K562 (cell line): ENCODE measurements at regions not wholly inside any gene's neighbourhood (a gene's known extent, or its start where the extent isn't known, plus 50 kb on each side); places are given as distances from the start of the nearest gene placed in this dataset.

Experiments used
- ATAC-seq: fragments of 200-7000 bp; cut with Tn5 transposase; 3 replicates; pipeline ENCODE4 v1.9.1; 2020; ENCODE audit warnings: moderate library complexity
- BruUV-seq: library from RNA; stranded (reverse); fragments of 400-500 nt; replicated peaks from 2 replicates; lab custom pipeline; 2021; lab: Mats Ljungman, UMichigan
- CTCF ChIA-PET: fragments of 300-600 bp; formaldehyde crosslinking; extraction: SDS; loops from one replicate; lab custom pipeline; 2021; ENCODE audit warnings: low intra/inter-chr PET ratio; lab: Yijun Ruan, JAX
- POLR2A ChIA-PET: fragments of 300-600, 350-650 bp; sonication (Branson Sonifier 250); formaldehyde crosslinking; extraction: SDS; loops from one replicate; lab custom pipeline; 2021; ENCODE audit warnings: antibody characterized with exemption, inconsistent platforms; lab: Yijun Ruan, JAX
- DNase-seq, 4 experiments: peaks; one replicate each; pipeline versions ENCODE4 v3.0.0 to v3.0.0-alpha.2; 2011 to 2018; ENCODE audit warnings: low spot score in 3 of 4, mixed read lengths in 3 of 4; ENCODE audit errors: extremely low read depth in 1 of 4
- FAIRE-seq: peaks from 2 replicates; lab custom pipeline; 2011; peaks lifted over from hg19 to GRCh38; lab: Jason Lieb, UNC
- H2AFZ ChIP-seq: 2 replicates; pipeline ENCODE4 v1.6.0; 2011; ENCODE audit warnings: low read depth, low read length, control low read depth, inconsistent platforms
- H3K27ac ChIP-seq: fragments of 200-600 bp; 3 replicates; pipeline ENCODE4 v1.8.0; 2011; ENCODE audit warnings: low read depth, mild to moderate bottlenecking, control low read depth, inconsistent platforms, low read length, moderate library complexity, mixed read lengths; ENCODE audit errors: extremely low read depth
- H3K27me3 ChIP-seq, 2 experiments: fragments of 300-600 bp in 1 of 2; 2 replicates in 1 of 2; 3 replicates in 1 of 2; pipeline versions ENCODE4 v1.6.0 to v1.8.0; 2011; ENCODE audit warnings: inconsistent platforms in 2 of 2, low read length in 2 of 2, mild to moderate bottlenecking in 1 of 2, mixed read lengths in 1 of 2, moderate library complexity in 1 of 2; ENCODE audit not compliant: control insufficient read depth in 2 of 2, insufficient read depth in 2 of 2
- H3K36me3 ChIP-seq: fragments of 300-600 bp; 3 replicates; pipeline ENCODE4 v1.8.0; 2011; ENCODE audit warnings: mild to moderate bottlenecking, low read length, inconsistent platforms; ENCODE audit not compliant: control insufficient read depth, insufficient read depth
- H3K4me1 ChIP-seq, 2 experiments: fragments of 200-600 bp in 1 of 2; replicated peaks in 1 of 2; 2 replicates in 1 of 2; 3 replicates in 1 of 2; pipeline versions ENCODE4 v1.5.1 to v1.8.0; 2011; ENCODE audit warnings: inconsistent platforms in 2 of 2, low read length in 2 of 2, mild to moderate bottlenecking in 1 of 2, mixed read lengths in 1 of 2, moderate library complexity in 1 of 2; ENCODE audit not compliant: control insufficient read depth in 2 of 2, insufficient read depth in 2 of 2
- H3K4me2 ChIP-seq: 2 replicates; pipeline ENCODE4 v1.6.1; 2011; ENCODE audit warnings: low read length, control low read depth, inconsistent platforms, mixed read lengths; ENCODE audit not compliant: insufficient read depth
- H3K4me3 ChIP-seq: fragments of 200-600 bp; sonication (generic), shearing (Covaris generic); 2 replicates; pipeline ENCODE4 v1.5.1; 2016; ENCODE audit warnings: control low read depth, inconsistent platforms
- H3K79me2 ChIP-seq: fragments of 200-600 bp; 3 replicates; pipeline ENCODE4 v1.8.0; 2011; ENCODE audit warnings: low read length, inconsistent platforms; ENCODE audit not compliant: control insufficient read depth, insufficient read depth
- H3K9ac ChIP-seq, 2 experiments: 2 replicates each; pipeline versions ENCODE4 v1.6.0 to v1.6.1; 2011; ENCODE audit warnings: low read depth in 2 of 2, low read length in 2 of 2, control low read depth in 1 of 2, inconsistent platforms in 1 of 2, mild to moderate bottlenecking in 1 of 2, mixed read lengths in 1 of 2; ENCODE audit not compliant: insufficient read depth in 1 of 2
- H3K9me1 ChIP-seq: one replicate; pipeline ENCODE4 v1.6.0; 2011; ENCODE audit warnings: inconsistent platforms, mild to moderate bottlenecking, low read length, moderate library complexity; ENCODE audit not compliant: control insufficient read depth, insufficient read depth
- H3K9me3 ChIP-seq: replicated peaks from 2 replicates; pipeline ENCODE4 v1.5.1; 2011; ENCODE audit warnings: low read depth, low read length, inconsistent platforms; ENCODE audit not compliant: control insufficient read depth, insufficient read depth
- H4K20me1 ChIP-seq: replicated peaks from 2 replicates; pipeline ENCODE4 v1.6.1; 2011; ENCODE audit warnings: low read length, inconsistent platforms, mixed read lengths; ENCODE audit not compliant: control insufficient read depth, insufficient read depth
- POLR2B ChIP-seq: fragments of 450-650 bp; IDR thresholded peaks from 2 replicates; pipeline ENCODE4 v1.6.1; 2018; ENCODE audit warnings: low read depth; ENCODE audit not compliant: partially characterized antibody
- SP2 ChIP-seq: IDR thresholded peaks from 2 replicates; pipeline ENCODE4 v1.6.1; 2011; ENCODE audit warnings: mild to moderate bottlenecking, low read depth, low read length, moderate library complexity; ENCODE audit not compliant: poor library complexity, severe bottlenecking; ENCODE audit errors: extremely low read depth
- TEAD2 ChIP-seq: fragments of 450-650 bp; IDR thresholded peaks from 2 replicates; pipeline ENCODE4 v1.6.1; 2016; ENCODE audit warnings: missing genetic modification characterization, control low read depth, missing compliant biosample characterization
- ZNF23 ChIP-seq: fragments of 250-450 bp; sonication (Bioruptor Pico); IDR thresholded peaks from 2 replicates; pipeline ENCODE4 v1.4.0; 2020; ENCODE audit warnings: mild to moderate bottlenecking
- WGBS: fragments of 100-300 bp; shearing (Covaris generic); methylation state at CpG from one replicate; pipeline ENCODE4 v1.1.6; 2016; ENCODE audit warnings: low coverage, mixed read lengths; ENCODE audit not compliant: insufficient coverage; ENCODE audit errors: missing lambda C conversion rate; 5-methylcytosine and 5-hydroxymethylcytosine counted together
- in situ Hi-C: fragments of 300-500 bp; cut with MboI; formaldehyde crosslinking; loops from 4 replicates; pipeline ENCODE4 v1.15.0; 2018; ENCODE audit warnings: inconsistent platforms, mixed read lengths
- intact Hi-C: fragments of 100-400 bp; cut with micrococcal nuclease; formaldehyde crosslinking; loops from 2 replicates; pipeline ENCODE4 v1.14.2; 2022
- TF ChIP-seq, protein P1 (sequence below), 2 experiments: fragments of 450-650 bp in 1 of 2; IDR thresholded peaks; 2 replicates each; pipeline ENCODE4 v1.6.1; 2011 to 2017; ENCODE audit warnings: low read depth in 2 of 2, antibody characterized with exemption in 1 of 2, borderline replicate concordance in 1 of 2, low read length in 1 of 2, mild to moderate bottlenecking in 1 of 2, mixed read lengths in 1 of 2; ENCODE audit not compliant: control insufficient read depth in 1 of 2

DNA sequence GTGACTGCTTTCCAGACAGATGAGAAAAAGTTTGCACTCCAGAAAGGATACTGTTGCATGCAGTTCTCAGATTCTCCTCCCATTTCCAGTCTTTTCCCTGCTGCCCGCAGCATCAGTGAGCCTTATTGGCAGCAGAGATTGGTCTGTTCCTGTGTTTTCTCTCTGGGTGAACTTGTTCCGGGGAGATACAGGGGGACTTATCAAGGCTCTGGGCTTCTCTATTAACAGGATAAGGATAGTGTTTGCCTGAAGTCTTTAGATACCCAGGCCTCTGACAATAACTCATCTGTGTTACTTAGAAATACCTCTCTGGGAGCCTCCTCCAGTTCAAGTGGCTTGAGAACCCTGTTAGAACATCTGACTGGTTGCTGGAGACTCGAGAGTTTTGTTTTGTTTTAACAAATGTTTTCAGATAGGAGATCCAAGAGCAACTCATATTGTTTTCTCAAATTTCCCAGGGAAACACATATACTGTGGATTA, 154.7 kb downstream of the BLID start (continued):
- TF ChIP-seq, protein P1, sequence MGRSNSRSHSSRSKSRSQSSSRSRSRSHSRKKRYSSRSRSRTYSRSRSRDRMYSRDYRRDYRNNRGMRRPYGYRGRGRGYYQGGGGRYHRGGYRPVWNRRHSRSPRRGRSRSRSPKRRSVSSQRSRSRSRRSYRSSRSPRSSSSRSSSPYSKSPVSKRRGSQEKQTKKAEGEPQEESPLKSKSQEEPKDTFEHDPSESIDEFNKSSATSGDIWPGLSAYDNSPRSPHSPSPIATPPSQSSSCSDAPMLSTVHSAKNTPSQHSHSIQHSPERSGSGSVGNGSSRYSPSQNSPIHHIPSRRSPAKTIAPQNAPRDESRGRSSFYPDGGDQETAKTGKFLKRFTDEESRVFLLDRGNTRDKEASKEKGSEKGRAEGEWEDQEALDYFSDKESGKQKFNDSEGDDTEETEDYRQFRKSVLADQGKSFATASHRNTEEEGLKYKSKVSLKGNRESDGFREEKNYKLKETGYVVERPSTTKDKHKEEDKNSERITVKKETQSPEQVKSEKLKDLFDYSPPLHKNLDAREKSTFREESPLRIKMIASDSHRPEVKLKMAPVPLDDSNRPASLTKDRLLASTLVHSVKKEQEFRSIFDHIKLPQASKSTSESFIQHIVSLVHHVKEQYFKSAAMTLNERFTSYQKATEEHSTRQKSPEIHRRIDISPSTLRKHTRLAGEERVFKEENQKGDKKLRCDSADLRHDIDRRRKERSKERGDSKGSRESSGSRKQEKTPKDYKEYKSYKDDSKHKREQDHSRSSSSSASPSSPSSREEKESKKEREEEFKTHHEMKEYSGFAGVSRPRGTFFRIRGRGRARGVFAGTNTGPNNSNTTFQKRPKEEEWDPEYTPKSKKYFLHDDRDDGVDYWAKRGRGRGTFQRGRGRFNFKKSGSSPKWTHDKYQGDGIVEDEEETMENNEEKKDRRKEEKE (IDR thresholded peaks at IDR 0.05; ENCODE audit: borderline replicate concordance in 1 of 2, control insufficient read depth in 1 of 2, low read depth in 2 of 2, low read length in 1 of 2), result no peak
- TF ChIP-seq SP2 (no peak), POLR2B (no peak)

DNA sequence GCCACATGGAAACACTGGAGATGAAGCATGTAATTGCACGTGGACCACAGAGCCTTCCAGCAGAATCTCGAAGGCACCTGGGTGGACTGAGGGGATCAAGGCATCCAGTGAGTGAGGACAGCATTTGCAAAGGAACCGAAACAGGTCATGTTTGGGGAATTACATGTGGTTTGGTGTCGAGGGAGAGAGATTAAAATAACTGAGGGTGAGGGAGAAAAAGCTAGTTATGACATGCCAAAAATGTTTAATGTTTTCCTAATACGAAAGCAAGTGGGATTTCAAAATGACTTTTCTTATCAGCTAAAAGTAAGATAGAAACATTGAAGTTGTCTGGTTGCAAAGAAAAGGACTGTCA, 157.1 kb downstream of the BLID start:
- in situ Hi-C loops (no loop called here), intact Hi-C loops (no loop called here)
- Histone ChIP-seq H4K20me1 (no peaks in the 10 kb centered on the region), H3K4me3 (no peak overlapping the region), H3K9ac (no peak overlapping the region), H3K79me2 (no peaks in the 10 kb centered on the region), H3K4me1 (no peaks in the 10 kb centered on the region), H3K36me3 (no peaks in the 10 kb centered on the region), H3K27me3 (no peaks in the 10 kb centered on the region), H3K4me2 (no peak overlapping the region), H3K9me1 (no peaks in the 10 kb centered on the region), H3K27ac (no peak overlapping the region), H3K9me3 (no peaks in the 10 kb centered on the region; the same call in 1 of the 2 replicates), H2AFZ (no peak overlapping the region)
- no peak for FAIRE-seq
- no TSS peak for BruUV-seq
- ChIA-PET CTCF (no interaction called here), POLR2A (no interaction called here)
- TF ChIP-seq TEAD2 (tag) (no peak), ZNF23 (CRISPR knock-in tag) (no peak)
- 2% methylated on average over 5 of the region's 5 CpGs for WGBS
- no peak for DNase-seq
- no peak for ATAC-seq
